IMR-90 (cell line): ENCODE measurements at regions not wholly inside any gene's neighbourhood (a gene's known extent, or its start where the extent isn't known, plus 50 kb on each side); places are given as distances from the start of the nearest gene placed in this dataset.

Source experiments
- FOS ChIP-seq: fragments of 150-350 bp; IDR thresholded peaks from 2 replicates; pipeline ENCODE4 v1.6.1; 2016; ENCODE audit warnings: low read depth, low read length
- MAFK ChIP-seq: IDR thresholded peaks from 2 replicates; pipeline ENCODE4 v1.6.1; 2012; ENCODE audit warnings: low read depth, low read length, improper control_type of control experiment
- MAZ ChIP-seq: IDR thresholded peaks from 2 replicates; pipeline ENCODE4 v1.6.1; 2012; ENCODE audit warnings: low read depth, mild to moderate bottlenecking, low read length, improper control_type of control experiment, moderate library complexity, borderline replicate concordance
- MXI1 ChIP-seq: IDR thresholded peaks from 2 replicates; pipeline ENCODE4 v1.6.1; 2012; ENCODE audit warnings: low read depth, mild to moderate bottlenecking, low read length, moderate library complexity, borderline replicate concordance
- POLR2A ChIP-seq: IDR thresholded peaks from 2 replicates; pipeline ENCODE4 v1.6.1; 2012; ENCODE audit warnings: mild to moderate bottlenecking, low read depth, low read length
- RAD21 ChIP-seq: IDR thresholded peaks from 2 replicates; pipeline ENCODE4 v1.6.1; 2012; ENCODE audit warnings: low read length, improper control_type of control experiment
- RCOR1 ChIP-seq: IDR thresholded peaks from 2 replicates; pipeline ENCODE4 v1.6.1; 2012; ENCODE audit warnings: mild to moderate bottlenecking, low read length, improper control_type of control experiment; ENCODE audit not compliant: insufficient replicate concordance
- RFX5 ChIP-seq: IDR thresholded peaks from 2 replicates; pipeline ENCODE4 v1.8.0; 2012; ENCODE audit warnings: low read depth, mild to moderate bottlenecking, low read length, moderate library complexity
- SMC3 ChIP-seq: fragments of 150-350 bp; IDR thresholded peaks from 2 replicates; pipeline ENCODE4 v1.6.1; 2016; ENCODE audit warnings: low read depth, mild to moderate bottlenecking, antibody characterized with exemption, low read length, moderate library complexity
- TF ChIP-seq, protein P1 (sequence below): conservative IDR thresholded peaks from 2 replicates; pipeline ENCODE4 v1.5.1; 2012; ENCODE audit warnings: mild to moderate bottlenecking, low read depth, low read length, improper control_type of control experiment
- TF ChIP-seq, protein P2 (sequence below): fragments of 150-350 bp; IDR thresholded peaks from 2 replicates; pipeline ENCODE4 v1.6.1; 2017; ENCODE audit warnings: mild to moderate bottlenecking, antibody characterized with exemption, low read length, low read depth

DNA sequence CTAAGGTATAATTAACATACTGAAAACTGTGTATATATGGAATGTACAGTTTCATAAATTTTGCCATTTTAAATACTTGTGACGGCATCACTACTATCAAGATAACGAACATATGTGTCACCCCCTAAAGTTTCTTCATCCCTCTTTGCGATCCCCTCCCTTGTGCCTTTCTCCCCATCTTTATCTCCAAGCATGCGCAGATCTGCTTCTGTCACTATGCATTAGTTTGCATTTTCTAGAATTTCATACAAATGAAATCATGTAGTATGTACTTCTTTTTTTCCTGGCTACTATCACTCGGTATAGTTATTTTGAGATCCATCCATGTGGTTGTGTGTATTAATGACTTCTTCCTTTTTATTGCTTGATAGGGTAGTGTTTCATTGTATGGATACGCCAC lies 154.9 kb downstream of the ZNF648 start:
- TF ChIP-seq, protein P1, sequence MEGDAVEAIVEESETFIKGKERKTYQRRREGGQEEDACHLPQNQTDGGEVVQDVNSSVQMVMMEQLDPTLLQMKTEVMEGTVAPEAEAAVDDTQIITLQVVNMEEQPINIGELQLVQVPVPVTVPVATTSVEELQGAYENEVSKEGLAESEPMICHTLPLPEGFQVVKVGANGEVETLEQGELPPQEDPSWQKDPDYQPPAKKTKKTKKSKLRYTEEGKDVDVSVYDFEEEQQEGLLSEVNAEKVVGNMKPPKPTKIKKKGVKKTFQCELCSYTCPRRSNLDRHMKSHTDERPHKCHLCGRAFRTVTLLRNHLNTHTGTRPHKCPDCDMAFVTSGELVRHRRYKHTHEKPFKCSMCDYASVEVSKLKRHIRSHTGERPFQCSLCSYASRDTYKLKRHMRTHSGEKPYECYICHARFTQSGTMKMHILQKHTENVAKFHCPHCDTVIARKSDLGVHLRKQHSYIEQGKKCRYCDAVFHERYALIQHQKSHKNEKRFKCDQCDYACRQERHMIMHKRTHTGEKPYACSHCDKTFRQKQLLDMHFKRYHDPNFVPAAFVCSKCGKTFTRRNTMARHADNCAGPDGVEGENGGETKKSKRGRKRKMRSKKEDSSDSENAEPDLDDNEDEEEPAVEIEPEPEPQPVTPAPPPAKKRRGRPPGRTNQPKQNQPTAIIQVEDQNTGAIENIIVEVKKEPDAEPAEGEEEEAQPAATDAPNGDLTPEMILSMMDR, result no peak
- TF ChIP-seq RCOR1 (no peak), RAD21 (no peak), SMC3 (no peak), POLR2A (no peak), RFX5 (no peak), MAFK (no peak), MXI1 (no peak), MAZ (no peak), FOS (no peak)
- TF ChIP-seq, protein P2, sequence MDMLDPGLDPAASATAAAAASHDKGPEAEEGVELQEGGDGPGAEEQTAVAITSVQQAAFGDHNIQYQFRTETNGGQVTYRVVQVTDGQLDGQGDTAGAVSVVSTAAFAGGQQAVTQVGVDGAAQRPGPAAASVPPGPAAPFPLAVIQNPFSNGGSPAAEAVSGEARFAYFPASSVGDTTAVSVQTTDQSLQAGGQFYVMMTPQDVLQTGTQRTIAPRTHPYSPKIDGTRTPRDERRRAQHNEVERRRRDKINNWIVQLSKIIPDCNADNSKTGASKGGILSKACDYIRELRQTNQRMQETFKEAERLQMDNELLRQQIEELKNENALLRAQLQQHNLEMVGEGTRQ, result no peak
